ENCODE measurements at regions not wholly inside any gene's neighbourhood (a gene's known extent, or its start where the extent isn't known, plus 50 kb on each side); places are given as distances from the start of the nearest gene placed in this dataset.
"Not testable (repeated sequence)": the region's sequence is repeated elsewhere in the genome, so short reads cannot be mapped to it uniquely, and the experiment has no call there.

DNA sequence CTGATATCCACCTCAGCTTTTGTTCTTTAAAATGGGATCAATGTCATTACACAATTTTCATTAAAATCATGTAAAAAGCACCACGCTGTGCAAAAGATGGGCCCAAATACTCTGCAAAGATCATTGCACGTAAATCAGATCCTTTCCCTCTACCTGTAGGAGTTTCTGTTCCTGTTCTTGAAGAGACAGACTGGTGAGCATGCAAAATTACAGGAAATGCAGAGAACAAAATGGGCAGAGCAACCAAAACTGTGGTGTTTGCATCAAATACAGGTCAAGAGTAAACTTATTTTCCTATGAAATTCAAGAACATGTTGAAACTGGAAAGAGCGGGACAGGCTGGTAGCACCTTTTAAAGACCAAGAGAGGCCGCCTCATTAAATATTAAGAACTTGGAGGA, 294.9 kb upstream of the ADGRL2 start:
- peaks cover 2% of the 10 kb centered on the region for H3K27me3 Mint-ChIP-seq (ENCODE audit: insufficient read depth, unreplicated experiment)

DNA sequence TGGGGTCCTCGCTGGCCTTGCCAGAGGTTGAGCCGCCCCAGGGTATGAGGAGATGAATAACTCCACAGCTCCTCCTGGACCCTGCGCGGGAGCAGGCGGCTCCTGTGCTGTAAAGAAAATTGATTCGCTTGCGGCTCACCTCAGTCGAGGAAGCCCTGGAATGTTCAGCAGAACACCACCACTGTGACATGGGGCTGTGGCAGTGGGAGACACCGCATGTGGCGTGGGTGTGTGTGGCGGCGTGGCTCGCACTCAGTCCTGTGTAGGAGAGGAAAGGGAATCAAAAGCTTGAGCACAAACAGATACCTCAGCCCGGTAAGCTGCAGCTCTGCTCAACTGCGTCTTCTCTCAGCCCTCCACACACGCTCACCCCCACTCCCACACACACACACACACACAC, 295.9 kb upstream of the ADGRL2 start:
- H3K27me3 Mint-ChIP-seq (ENCODE audit: insufficient read depth, unreplicated experiment); DNase-seq; H3K4me3 Mint-ChIP-seq (ENCODE audit: unreplicated experiment); CTCF ChIA-PET; H3K4me1 Mint-ChIP-seq (ENCODE audit: low read depth, unreplicated experiment); POLR2A ChIA-PET; H3K4me3 ChIP-seq (ENCODE audit: low read depth, low read length); H3K9me3 ChIP-seq; intact Hi-C loops (cut with micrococcal nuclease; ENCODE audit: unreplicated experiment); H3K27me3 ChIP-seq (replicated peaks; ENCODE audit: control insufficient read depth, insufficient read depth, low read length); H3K9me3 Mint-ChIP-seq (ENCODE audit: unreplicated experiment); H3K36me3 ChIP-seq (ENCODE audit: control insufficient read depth, insufficient read depth, low read length); BruUV-seq (replicated peaks); H3K4me1 ChIP-seq; H3K36me3 Mint-ChIP-seq (ENCODE audit: insufficient read depth, unreplicated experiment); H3K27ac Mint-ChIP-seq (ENCODE audit: unreplicated experiment): not testable (repeated sequence)

More for the DNA sequence above, 294.9 kb upstream of the ADGRL2 start:
- no peak for DNase-seq
- no peaks in the 10 kb centered on the region for H3K36me3 ChIP-seq (ENCODE audit: control insufficient read depth, insufficient read depth, low read length)
- ChIA-PET POLR2A (no interaction called here), CTCF (no interaction called here)
- TF ChIP-seq, protein P1, sequence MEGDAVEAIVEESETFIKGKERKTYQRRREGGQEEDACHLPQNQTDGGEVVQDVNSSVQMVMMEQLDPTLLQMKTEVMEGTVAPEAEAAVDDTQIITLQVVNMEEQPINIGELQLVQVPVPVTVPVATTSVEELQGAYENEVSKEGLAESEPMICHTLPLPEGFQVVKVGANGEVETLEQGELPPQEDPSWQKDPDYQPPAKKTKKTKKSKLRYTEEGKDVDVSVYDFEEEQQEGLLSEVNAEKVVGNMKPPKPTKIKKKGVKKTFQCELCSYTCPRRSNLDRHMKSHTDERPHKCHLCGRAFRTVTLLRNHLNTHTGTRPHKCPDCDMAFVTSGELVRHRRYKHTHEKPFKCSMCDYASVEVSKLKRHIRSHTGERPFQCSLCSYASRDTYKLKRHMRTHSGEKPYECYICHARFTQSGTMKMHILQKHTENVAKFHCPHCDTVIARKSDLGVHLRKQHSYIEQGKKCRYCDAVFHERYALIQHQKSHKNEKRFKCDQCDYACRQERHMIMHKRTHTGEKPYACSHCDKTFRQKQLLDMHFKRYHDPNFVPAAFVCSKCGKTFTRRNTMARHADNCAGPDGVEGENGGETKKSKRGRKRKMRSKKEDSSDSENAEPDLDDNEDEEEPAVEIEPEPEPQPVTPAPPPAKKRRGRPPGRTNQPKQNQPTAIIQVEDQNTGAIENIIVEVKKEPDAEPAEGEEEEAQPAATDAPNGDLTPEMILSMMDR (IDR thresholded peaks at IDR 0.05; ENCODE audit: insufficient read depth in 1 of 2, low read depth in 1 of 2, low read length in 1 of 2, severe bottlenecking in 1 of 2, unreplicated experiment in 1 of 2), result no peak
- no peak overlapping the region for H3K4me3 ChIP-seq (ENCODE audit: low read depth, low read length)
- no TSS peak for BruUV-seq (replicated peaks)
- H3K27ac Mint-ChIP-seq (ENCODE audit: unreplicated experiment), result no peak overlapping the region
- H3K36me3 Mint-ChIP-seq (ENCODE audit: insufficient read depth, unreplicated experiment), result no peaks in the 10 kb centered on the region
- H3K27me3 ChIP-seq (replicated peaks; ENCODE audit: control insufficient read depth, insufficient read depth, low read length), result no peaks in the 10 kb centered on the region
- no peaks in the 10 kb centered on the region for H3K9me3 Mint-ChIP-seq (ENCODE audit: unreplicated experiment)
- H3K4me1 Mint-ChIP-seq (ENCODE audit: low read depth, unreplicated experiment), result no peaks in the 10 kb centered on the region
- intact Hi-C loops (cut with micrococcal nuclease; ENCODE audit: unreplicated experiment), result no loop called here
- no peaks in the 10 kb centered on the region for H3K4me1 ChIP-seq
- no peak overlapping the region for H3K4me3 Mint-ChIP-seq (ENCODE audit: unreplicated experiment)
- no peaks in the 10 kb centered on the region for H3K9me3 ChIP-seq

DNA sequence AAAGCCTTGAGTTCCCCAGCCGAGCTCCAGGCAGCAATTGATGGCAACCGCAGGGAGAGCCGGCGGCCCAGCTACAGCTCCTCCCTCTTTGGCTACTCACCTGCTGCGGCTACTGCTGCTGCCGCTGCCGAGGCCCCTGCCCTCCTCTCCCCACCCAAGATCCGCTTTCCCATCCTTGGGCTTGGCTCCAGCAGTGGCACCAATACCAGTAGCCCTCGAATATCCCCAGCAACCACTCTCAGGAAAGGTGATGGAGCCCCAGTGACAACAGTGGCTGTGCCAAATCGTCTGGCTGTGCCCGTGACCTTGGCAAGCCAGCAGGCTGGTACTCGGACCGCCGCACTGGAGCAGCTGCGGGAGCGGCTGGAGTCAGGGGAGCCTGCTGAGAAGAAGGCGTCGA, 298.0 kb upstream of the ADGRL2 start:
- H3K27me3 ChIP-seq (replicated peaks; ENCODE audit: control insufficient read depth, insufficient read depth, low read length); H3K27me3 Mint-ChIP-seq (ENCODE audit: insufficient read depth, unreplicated experiment); H3K4me1 Mint-ChIP-seq (ENCODE audit: low read depth, unreplicated experiment); intact Hi-C loops (cut with micrococcal nuclease; ENCODE audit: unreplicated experiment); POLR2A ChIA-PET; H3K4me3 Mint-ChIP-seq (ENCODE audit: unreplicated experiment); H3K9me3 Mint-ChIP-seq (ENCODE audit: unreplicated experiment); H3K36me3 Mint-ChIP-seq (ENCODE audit: insufficient read depth, unreplicated experiment); H3K4me1 ChIP-seq; DNase-seq; H3K36me3 ChIP-seq (ENCODE audit: control insufficient read depth, insufficient read depth, low read length); H3K9me3 ChIP-seq; H3K4me3 ChIP-seq (ENCODE audit: low read depth, low read length); H3K27ac Mint-ChIP-seq (ENCODE audit: unreplicated experiment); CTCF ChIA-PET; BruUV-seq (replicated peaks): not testable (repeated sequence)

DNA sequence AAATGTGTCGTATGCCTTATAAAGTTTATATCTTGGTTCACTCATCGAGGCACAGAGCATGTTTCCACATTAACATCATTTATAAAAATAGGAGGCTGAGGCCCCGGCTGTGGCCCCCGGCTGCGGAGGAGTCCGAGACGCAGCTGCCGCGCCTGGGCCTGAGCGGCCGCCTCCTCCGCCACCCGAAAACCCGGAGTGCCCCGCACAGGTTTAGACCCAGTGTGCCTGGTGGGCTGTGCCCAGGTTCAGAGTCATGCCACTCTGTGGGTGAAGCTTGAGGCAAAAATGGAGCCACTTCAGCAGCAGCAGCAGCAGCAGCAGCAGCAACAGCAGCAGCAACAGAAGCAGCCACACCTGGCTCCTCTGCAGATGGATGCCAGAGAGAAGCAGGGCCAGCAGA, 299.2 kb upstream of the ADGRL2 start:
- H3K36me3 ChIP-seq (ENCODE audit: control insufficient read depth, insufficient read depth, low read length); CTCF ChIA-PET; POLR2A ChIA-PET; H3K36me3 Mint-ChIP-seq (ENCODE audit: insufficient read depth, unreplicated experiment); intact Hi-C loops (cut with micrococcal nuclease; ENCODE audit: unreplicated experiment); H3K4me1 Mint-ChIP-seq (ENCODE audit: low read depth, unreplicated experiment); H3K9me3 Mint-ChIP-seq (ENCODE audit: unreplicated experiment); BruUV-seq (replicated peaks); H3K4me3 ChIP-seq (ENCODE audit: low read depth, low read length); DNase-seq; H3K4me3 Mint-ChIP-seq (ENCODE audit: unreplicated experiment); H3K9me3 ChIP-seq; H3K27me3 ChIP-seq (replicated peaks; ENCODE audit: control insufficient read depth, insufficient read depth, low read length); H3K27me3 Mint-ChIP-seq (ENCODE audit: insufficient read depth, unreplicated experiment); H3K4me1 ChIP-seq; H3K27ac Mint-ChIP-seq (ENCODE audit: unreplicated experiment): not testable (repeated sequence)

DNA sequence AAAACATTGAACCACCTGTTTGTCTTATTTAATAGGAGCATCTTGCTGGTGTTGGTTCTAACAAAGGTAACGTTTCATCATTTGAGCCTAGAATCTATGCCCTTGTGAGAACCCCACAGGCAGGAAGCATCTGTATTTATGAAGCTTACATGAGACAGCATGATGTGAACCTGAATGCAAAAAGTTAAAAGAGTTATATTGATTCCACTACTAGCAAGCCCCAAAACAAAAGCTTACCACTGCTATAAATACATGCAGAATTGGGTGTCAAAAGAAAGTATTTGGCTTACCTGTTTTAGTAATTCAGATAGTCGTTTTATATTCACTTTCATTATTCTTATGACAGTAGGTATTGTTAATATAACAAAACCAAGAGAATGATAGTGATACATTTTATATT, 301.2 kb upstream of the ADGRL2 start:
- no peaks in the 10 kb centered on the region for H3K36me3 ChIP-seq (ENCODE audit: control insufficient read depth, insufficient read depth, low read length)
- H3K4me3 ChIP-seq (ENCODE audit: low read depth, low read length), result no peak overlapping the region
- H3K9me3 Mint-ChIP-seq (ENCODE audit: unreplicated experiment), result no peaks in the 10 kb centered on the region
- H3K27me3 Mint-ChIP-seq (ENCODE audit: insufficient read depth, unreplicated experiment), result no peaks in the 10 kb centered on the region
- no peak overlapping the region for H3K27ac Mint-ChIP-seq (ENCODE audit: unreplicated experiment)
- no peaks in the 10 kb centered on the region for H3K4me1 ChIP-seq
- no peaks in the 10 kb centered on the region for H3K36me3 Mint-ChIP-seq (ENCODE audit: insufficient read depth, unreplicated experiment)
- H3K27me3 ChIP-seq (replicated peaks; ENCODE audit: control insufficient read depth, insufficient read depth, low read length), result no peaks in the 10 kb centered on the region
- BruUV-seq (replicated peaks), result no TSS peak
- intact Hi-C loops (cut with micrococcal nuclease; ENCODE audit: unreplicated experiment), result no loop called here
- H3K4me3 Mint-ChIP-seq (ENCODE audit: unreplicated experiment), result no peak overlapping the region
- no peak for DNase-seq
- TF ChIP-seq, protein P1 (IDR thresholded peaks at IDR 0.05; ENCODE audit: insufficient read depth in 1 of 2, low read depth in 1 of 2, low read length in 1 of 2, severe bottlenecking in 1 of 2, unreplicated experiment in 1 of 2), result no peak
- ChIA-PET POLR2A (no interaction called here), CTCF (no interaction called here)
- no peaks in the 10 kb centered on the region for H3K9me3 ChIP-seq
- no peaks in the 10 kb centered on the region for H3K4me1 Mint-ChIP-seq (ENCODE audit: low read depth, unreplicated experiment)

Data from Caco-2 (cell line).